WTC11 (cell line): ENCODE measurements at regions not wholly inside any gene's neighbourhood (a gene's known extent, or its start where the extent isn't known, plus 50 kb on each side); places are given as distances from the start of the nearest gene placed in this dataset.

Experiments
- ATAC-seq: fragments of 200-7000 bp; cut with Tn5 transposase; 2 replicates; pipeline ENCODE4 v1.10.0; 2021; ENCODE audit warnings: mild to moderate bottlenecking, moderate library complexity
- CTCF ChIA-PET: fragments of 300-600 bp; sonication (Branson Sonifier 250); formaldehyde crosslinking; loops from one replicate; lab custom pipeline; 2021; ENCODE audit warnings: antibody characterized with exemption; lab: Charles Lee
- POLR2A ChIA-PET: fragments of 350-600 bp; sonication (Branson Sonifier 250); formaldehyde crosslinking; loops from one replicate; lab custom pipeline; 2021; ENCODE audit warnings: antibody characterized with exemption; lab: Charles Lee
- DNase-seq: peaks from one replicate; pipeline ENCODE4 v3.0.0; 2021; ENCODE audit warnings: low spot score
- H3K27ac Mint-ChIP-seq: 2 replicates; pipeline ENCODE4 v1.8.0; 2021; ENCODE audit warnings: mixed read lengths
- H3K27me3 Mint-ChIP-seq: 2 replicates; pipeline ENCODE4 v1.8.0; 2021; ENCODE audit warnings: low read depth, mild to moderate bottlenecking, moderate library complexity, mixed read lengths
- H3K36me3 Mint-ChIP-seq: 2 replicates; pipeline ENCODE4 v1.8.0; 2021; ENCODE audit warnings: mixed read lengths
- H3K4me1 Mint-ChIP-seq: 2 replicates; pipeline ENCODE4 v1.8.0; 2022; ENCODE audit warnings: mixed read lengths
- H3K4me3 Mint-ChIP-seq: 2 replicates; pipeline ENCODE4 v1.8.0; 2021; ENCODE audit warnings: mild to moderate bottlenecking, moderate library complexity, mixed read lengths
- H3K9me3 Mint-ChIP-seq: 2 replicates; pipeline ENCODE4 v1.8.0; 2021; ENCODE audit warnings: mixed read lengths
- ATF1 ChIP-seq: sonication (generic); formaldehyde crosslinking; IDR thresholded peaks from 2 replicates; pipeline ENCODE4 v1.8.1; 2023; ENCODE audit warnings: mild to moderate bottlenecking, moderate library complexity, missing genetic modification reagents
- CREB1 ChIP-seq: sonication (generic); formaldehyde crosslinking; IDR thresholded peaks from 2 replicates; pipeline ENCODE4 v1.8.0; 2023; ENCODE audit warnings: mild to moderate bottlenecking, missing genetic modification reagents
- EMX1 ChIP-seq: fragments of 250-450 bp; sonication (Bioruptor Pico); IDR thresholded peaks from 2 replicates; pipeline ENCODE4 v1.8.0; 2021; ENCODE audit warnings: mild to moderate bottlenecking
- ETV6 ChIP-seq: sonication (generic); formaldehyde crosslinking; IDR thresholded peaks from 2 replicates; pipeline ENCODE4 v1.8.1; 2022; ENCODE audit warnings: mild to moderate bottlenecking, missing genetic modification reagents
- GRHL2 ChIP-seq: fragments of 250-450 bp; sonication (Bioruptor Pico); IDR thresholded peaks from 2 replicates; pipeline ENCODE4 v1.8.0; 2022; ENCODE audit warnings: mild to moderate bottlenecking, moderate library complexity; ENCODE audit not compliant: insufficient replicate concordance, severe bottlenecking
- IRF2 ChIP-seq: sonication (generic); formaldehyde crosslinking; IDR thresholded peaks from 2 replicates; pipeline ENCODE4 v1.8.0; 2022; ENCODE audit warnings: low read depth, missing genetic modification reagents, borderline replicate concordance
- NFATC4 ChIP-seq: fragments of 250-450 bp; sonication (Bioruptor Pico); IDR thresholded peaks from 2 replicates; pipeline ENCODE4 v1.9.0; 2021; ENCODE audit warnings: mild to moderate bottlenecking
- NFE2L1 ChIP-seq: sonication (generic); formaldehyde crosslinking; IDR thresholded peaks from 2 replicates; pipeline ENCODE4 v1.8.1; 2023; ENCODE audit warnings: missing genetic modification reagents
- NR2C2 ChIP-seq: sonication (generic); formaldehyde crosslinking; IDR thresholded peaks from 2 replicates; pipeline ENCODE4 v1.8.0; 2022; ENCODE audit warnings: mild to moderate bottlenecking, missing genetic modification reagents
- NR3C1 ChIP-seq: sonication (generic); formaldehyde crosslinking; conservative IDR thresholded peaks from 2 replicates; pipeline ENCODE4 v1.8.1; 2023; ENCODE audit warnings: low read depth, mild to moderate bottlenecking, missing genetic modification reagents
- RELA ChIP-seq: sonication (generic); formaldehyde crosslinking; IDR thresholded peaks from 2 replicates; pipeline ENCODE4 v1.8.1; 2022; ENCODE audit warnings: missing genetic modification reagents, mild to moderate bottlenecking, borderline replicate concordance
- SOX15 ChIP-seq: fragments of 250-450 bp; sonication (Bioruptor Pico); IDR thresholded peaks from 2 replicates; pipeline ENCODE4 v1.9.0; 2021; ENCODE audit warnings: mild to moderate bottlenecking
- TEAD4 ChIP-seq: sonication (generic); formaldehyde crosslinking; IDR thresholded peaks from 2 replicates; pipeline ENCODE4 v1.8.0; 2022; ENCODE audit warnings: mild to moderate bottlenecking, missing genetic modification reagents
- TP53 ChIP-seq: sonication (generic); formaldehyde crosslinking; IDR thresholded peaks from 2 replicates; pipeline ENCODE4 v1.8.1; 2023; ENCODE audit warnings: mild to moderate bottlenecking, missing genetic modification reagents
- ZNF138 ChIP-seq: sonication (generic); formaldehyde crosslinking; conservative IDR thresholded peaks from 2 replicates; pipeline ENCODE4 v1.8.1; 2022; ENCODE audit warnings: mild to moderate bottlenecking, moderate library complexity, missing genetic modification reagents
- TF ChIP-seq, protein P1 (sequence below): sonication (generic); formaldehyde crosslinking; IDR thresholded peaks from 2 replicates; pipeline ENCODE4 v1.8.1; 2023; ENCODE audit warnings: mild to moderate bottlenecking, missing genetic modification reagents
- TF ChIP-seq, protein P2 (sequence below): sonication (generic); formaldehyde crosslinking; IDR thresholded peaks from 2 replicates; pipeline ENCODE4 v1.8.1; 2023; ENCODE audit warnings: mild to moderate bottlenecking, missing genetic modification reagents, moderate library complexity
- TF ChIP-seq, protein P3 (sequence below): sonication (generic); formaldehyde crosslinking; IDR thresholded peaks from 2 replicates; pipeline ENCODE4 v1.8.0; 2022; ENCODE audit warnings: mild to moderate bottlenecking, missing genetic modification reagents
- TF ChIP-seq, protein P4 (sequence below): sonication (generic); formaldehyde crosslinking; IDR thresholded peaks from 2 replicates; pipeline ENCODE4 v1.8.1; 2022; ENCODE audit warnings: mild to moderate bottlenecking, missing genetic modification reagents, moderate library complexity, borderline replicate concordance
- TF ChIP-seq, protein P5 (sequence below): sonication (generic); formaldehyde crosslinking; IDR thresholded peaks from 2 replicates; pipeline ENCODE4 v1.8.0; 2023; ENCODE audit warnings: mild to moderate bottlenecking, missing genetic modification reagents
- TF ChIP-seq, protein P6 (sequence below): sonication (generic); formaldehyde crosslinking; IDR thresholded peaks from 2 replicates; pipeline ENCODE4 v1.8.0; 2022; ENCODE audit warnings: mild to moderate bottlenecking, missing genetic modification reagents
- TF ChIP-seq, protein P7 (sequence below): sonication (generic); formaldehyde crosslinking; conservative IDR thresholded peaks from 2 replicates; pipeline ENCODE4 v1.8.1; 2023; ENCODE audit warnings: mild to moderate bottlenecking, low read depth, missing genetic modification reagents, moderate library complexity

DNA sequence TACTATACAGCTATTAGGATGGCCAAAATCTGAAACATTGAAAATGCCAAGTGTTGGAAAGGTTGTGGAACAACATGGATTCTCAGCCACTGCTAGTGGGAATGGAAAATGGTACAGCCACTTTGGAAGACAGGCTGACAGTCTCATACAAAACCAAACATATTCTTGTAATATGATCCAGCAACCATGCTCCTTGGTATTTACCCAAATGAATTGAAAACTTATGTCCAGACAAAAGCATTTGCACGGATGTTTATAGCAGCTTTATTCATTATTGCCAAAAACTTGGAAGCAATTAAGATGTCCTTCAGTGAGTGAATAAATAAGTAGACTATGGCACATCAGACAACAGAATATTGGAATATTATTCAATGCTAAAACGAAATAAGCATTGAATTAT, 105.8 kb upstream of the DCLK2 start:
- H3K4me3 Mint-ChIP-seq = no peak overlapping the region
- no peak for ATAC-seq
- no peak overlapping the region for H3K27ac Mint-ChIP-seq
- no peaks in the 10 kb centered on the region for H3K4me1 Mint-ChIP-seq
- no peaks in the 10 kb centered on the region for H3K9me3 Mint-ChIP-seq
- H3K36me3 Mint-ChIP-seq = no peaks in the 10 kb centered on the region
- CTCF ChIA-PET = no interaction called here
- POLR2A ChIA-PET = no interaction called here
- H3K27me3 Mint-ChIP-seq = no peaks in the 10 kb centered on the region
- no peak for DNase-seq
- TF ChIP-seq, protein P1, sequence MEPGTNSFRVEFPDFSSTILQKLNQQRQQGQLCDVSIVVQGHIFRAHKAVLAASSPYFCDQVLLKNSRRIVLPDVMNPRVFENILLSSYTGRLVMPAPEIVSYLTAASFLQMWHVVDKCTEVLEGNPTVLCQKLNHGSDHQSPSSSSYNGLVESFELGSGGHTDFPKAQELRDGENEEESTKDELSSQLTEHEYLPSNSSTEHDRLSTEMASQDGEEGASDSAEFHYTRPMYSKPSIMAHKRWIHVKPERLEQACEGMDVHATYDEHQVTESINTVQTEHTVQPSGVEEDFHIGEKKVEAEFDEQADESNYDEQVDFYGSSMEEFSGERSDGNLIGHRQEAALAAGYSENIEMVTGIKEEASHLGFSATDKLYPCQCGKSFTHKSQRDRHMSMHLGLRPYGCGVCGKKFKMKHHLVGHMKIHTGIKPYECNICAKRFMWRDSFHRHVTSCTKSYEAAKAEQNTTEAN (CRISPR knock-in tag) = no peak
- no peak for TF ChIP-seq NFATC4 (CRISPR knock-in tag)
- TF ChIP-seq CREB1 (CRISPR knock-in tag) = no peak
- no peak for TF ChIP-seq NR3C1 (CRISPR knock-in tag)
- TF ChIP-seq ATF1 (CRISPR knock-in tag) = no peak
- no peak for TF ChIP-seq TEAD4 (CRISPR knock-in tag)
- TF ChIP-seq, protein P2, sequence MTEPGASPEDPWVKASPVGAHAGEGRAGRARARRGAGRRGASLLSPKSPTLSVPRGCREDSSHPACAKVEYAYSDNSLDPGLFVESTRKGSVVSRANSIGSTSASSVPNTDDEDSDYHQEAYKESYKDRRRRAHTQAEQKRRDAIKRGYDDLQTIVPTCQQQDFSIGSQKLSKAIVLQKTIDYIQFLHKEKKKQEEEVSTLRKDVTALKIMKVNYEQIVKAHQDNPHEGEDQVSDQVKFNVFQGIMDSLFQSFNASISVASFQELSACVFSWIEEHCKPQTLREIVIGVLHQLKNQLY (CRISPR knock-in tag) = no peak
- no peak for TF ChIP-seq NFE2L1 (CRISPR knock-in tag)
- no peak for TF ChIP-seq IRF2 (CRISPR knock-in tag)
- TF ChIP-seq ZNF138 = no peak
- no peak for TF ChIP-seq NR2C2 (CRISPR knock-in tag)
- TF ChIP-seq, protein P3, sequence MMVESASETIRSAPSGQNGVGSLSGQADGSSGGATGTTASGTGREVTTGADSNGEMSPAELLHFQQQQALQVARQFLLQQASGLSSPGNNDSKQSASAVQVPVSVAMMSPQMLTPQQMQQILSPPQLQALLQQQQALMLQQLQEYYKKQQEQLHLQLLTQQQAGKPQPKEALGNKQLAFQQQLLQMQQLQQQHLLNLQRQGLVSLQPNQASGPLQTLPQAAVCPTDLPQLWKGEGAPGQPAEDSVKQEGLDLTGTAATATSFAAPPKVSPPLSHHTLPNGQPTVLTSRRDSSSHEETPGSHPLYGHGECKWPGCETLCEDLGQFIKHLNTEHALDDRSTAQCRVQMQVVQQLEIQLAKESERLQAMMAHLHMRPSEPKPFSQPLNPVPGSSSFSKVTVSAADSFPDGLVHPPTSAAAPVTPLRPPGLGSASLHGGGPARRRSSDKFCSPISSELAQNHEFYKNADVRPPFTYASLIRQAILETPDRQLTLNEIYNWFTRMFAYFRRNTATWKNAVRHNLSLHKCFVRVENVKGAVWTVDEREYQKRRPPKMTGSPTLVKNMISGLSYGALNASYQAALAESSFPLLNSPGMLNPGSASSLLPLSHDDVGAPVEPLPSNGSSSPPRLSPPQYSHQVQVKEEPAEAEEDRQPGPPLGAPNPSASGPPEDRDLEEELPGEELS = no peak

DNA sequence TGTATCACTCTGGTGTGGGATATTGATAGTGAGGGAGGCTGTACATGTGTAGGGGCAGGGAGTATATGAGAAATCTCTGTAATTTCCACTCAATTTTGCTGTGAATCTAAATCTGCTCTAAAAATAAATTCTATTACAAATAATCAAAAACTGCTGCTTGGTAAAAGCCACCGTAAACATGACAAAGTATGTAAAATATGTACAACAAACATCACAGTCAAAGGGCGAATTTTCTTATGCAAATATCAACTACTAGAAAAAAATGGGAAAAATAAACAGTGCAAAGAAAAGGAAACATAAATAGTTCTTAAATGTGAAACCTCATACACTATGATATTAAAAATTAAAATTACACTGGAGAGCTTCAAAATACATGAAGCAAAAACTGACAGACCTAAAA, 105.1 kb upstream of the DCLK2 start:
- DNase-seq = no peak
- H3K4me3 Mint-ChIP-seq = no peak overlapping the region
- no peaks in the 10 kb centered on the region for H3K36me3 Mint-ChIP-seq
- TF ChIP-seq, protein P4, sequence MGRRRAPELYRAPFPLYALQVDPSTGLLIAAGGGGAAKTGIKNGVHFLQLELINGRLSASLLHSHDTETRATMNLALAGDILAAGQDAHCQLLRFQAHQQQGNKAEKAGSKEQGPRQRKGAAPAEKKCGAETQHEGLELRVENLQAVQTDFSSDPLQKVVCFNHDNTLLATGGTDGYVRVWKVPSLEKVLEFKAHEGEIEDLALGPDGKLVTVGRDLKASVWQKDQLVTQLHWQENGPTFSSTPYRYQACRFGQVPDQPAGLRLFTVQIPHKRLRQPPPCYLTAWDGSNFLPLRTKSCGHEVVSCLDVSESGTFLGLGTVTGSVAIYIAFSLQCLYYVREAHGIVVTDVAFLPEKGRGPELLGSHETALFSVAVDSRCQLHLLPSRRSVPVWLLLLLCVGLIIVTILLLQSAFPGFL (CRISPR knock-in tag) = no peak
- TF ChIP-seq, all 79 proteins: peak for 0
- Mint-ChIP-seq H3K9me3 (no peaks in the 10 kb centered on the region), H3K27ac (no peak overlapping the region), H3K4me1 (no peaks in the 10 kb centered on the region), H3K27me3 (no peaks in the 10 kb centered on the region)
- ChIA-PET POLR2A (no interaction called here), CTCF (no interaction called here)
- ATAC-seq = no peak

DNA sequence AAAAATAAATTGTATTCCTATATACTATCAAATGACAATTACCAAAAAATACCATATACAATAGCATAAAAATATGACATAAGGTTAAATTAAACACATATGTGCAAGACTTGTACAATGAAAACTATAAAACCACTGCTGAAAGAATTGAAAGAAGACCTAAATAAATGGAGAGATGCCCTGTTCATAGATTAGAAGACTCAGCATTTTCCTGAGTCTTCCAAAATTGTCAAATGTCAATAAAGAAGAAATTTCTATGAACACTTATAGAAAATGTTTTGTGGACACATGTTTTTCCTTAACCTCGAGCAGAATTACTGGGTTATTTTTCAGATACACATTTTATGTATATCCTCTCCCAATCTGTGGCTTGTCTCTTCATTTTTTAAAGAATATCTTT, 103.1 kb upstream of the DCLK2 start:
- no peak for TF ChIP-seq GRHL2
- no peak for TF ChIP-seq TP53 (CRISPR knock-in tag)
- TF ChIP-seq, protein P5, sequence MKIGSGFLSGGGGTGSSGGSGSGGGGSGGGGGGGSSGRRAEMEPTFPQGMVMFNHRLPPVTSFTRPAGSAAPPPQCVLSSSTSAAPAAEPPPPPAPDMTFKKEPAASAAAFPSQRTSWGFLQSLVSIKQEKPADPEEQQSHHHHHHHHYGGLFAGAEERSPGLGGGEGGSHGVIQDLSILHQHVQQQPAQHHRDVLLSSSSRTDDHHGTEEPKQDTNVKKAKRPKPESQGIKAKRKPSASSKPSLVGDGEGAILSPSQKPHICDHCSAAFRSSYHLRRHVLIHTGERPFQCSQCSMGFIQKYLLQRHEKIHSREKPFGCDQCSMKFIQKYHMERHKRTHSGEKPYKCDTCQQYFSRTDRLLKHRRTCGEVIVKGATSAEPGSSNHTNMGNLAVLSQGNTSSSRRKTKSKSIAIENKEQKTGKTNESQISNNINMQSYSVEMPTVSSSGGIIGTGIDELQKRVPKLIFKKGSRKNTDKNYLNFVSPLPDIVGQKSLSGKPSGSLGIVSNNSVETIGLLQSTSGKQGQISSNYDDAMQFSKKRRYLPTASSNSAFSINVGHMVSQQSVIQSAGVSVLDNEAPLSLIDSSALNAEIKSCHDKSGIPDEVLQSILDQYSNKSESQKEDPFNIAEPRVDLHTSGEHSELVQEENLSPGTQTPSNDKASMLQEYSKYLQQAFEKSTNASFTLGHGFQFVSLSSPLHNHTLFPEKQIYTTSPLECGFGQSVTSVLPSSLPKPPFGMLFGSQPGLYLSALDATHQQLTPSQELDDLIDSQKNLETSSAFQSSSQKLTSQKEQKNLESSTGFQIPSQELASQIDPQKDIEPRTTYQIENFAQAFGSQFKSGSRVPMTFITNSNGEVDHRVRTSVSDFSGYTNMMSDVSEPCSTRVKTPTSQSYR (CRISPR knock-in tag) = no peak
- no peak for TF ChIP-seq RELA (CRISPR knock-in tag)
- TF ChIP-seq, protein P6, sequence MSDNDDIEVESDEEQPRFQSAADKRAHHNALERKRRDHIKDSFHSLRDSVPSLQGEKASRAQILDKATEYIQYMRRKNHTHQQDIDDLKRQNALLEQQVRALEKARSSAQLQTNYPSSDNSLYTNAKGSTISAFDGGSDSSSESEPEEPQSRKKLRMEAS = no peak
- TF ChIP-seq, protein P1 (CRISPR knock-in tag) = no peak
- TF ChIP-seq EMX1 = no peak
- TF ChIP-seq, protein P7, sequence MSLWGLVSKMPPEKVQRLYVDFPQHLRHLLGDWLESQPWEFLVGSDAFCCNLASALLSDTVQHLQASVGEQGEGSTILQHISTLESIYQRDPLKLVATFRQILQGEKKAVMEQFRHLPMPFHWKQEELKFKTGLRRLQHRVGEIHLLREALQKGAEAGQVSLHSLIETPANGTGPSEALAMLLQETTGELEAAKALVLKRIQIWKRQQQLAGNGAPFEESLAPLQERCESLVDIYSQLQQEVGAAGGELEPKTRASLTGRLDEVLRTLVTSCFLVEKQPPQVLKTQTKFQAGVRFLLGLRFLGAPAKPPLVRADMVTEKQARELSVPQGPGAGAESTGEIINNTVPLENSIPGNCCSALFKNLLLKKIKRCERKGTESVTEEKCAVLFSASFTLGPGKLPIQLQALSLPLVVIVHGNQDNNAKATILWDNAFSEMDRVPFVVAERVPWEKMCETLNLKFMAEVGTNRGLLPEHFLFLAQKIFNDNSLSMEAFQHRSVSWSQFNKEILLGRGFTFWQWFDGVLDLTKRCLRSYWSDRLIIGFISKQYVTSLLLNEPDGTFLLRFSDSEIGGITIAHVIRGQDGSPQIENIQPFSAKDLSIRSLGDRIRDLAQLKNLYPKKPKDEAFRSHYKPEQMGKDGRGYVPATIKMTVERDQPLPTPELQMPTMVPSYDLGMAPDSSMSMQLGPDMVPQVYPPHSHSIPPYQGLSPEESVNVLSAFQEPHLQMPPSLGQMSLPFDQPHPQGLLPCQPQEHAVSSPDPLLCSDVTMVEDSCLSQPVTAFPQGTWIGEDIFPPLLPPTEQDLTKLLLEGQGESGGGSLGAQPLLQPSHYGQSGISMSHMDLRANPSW (CRISPR knock-in tag) = no peak
- no peak for TF ChIP-seq SOX15 (CRISPR knock-in tag)
- no peak for TF ChIP-seq ETV6 (CRISPR knock-in tag)
- TF ChIP-seq, all 79 proteins: peak for 0
- H3K27ac Mint-ChIP-seq = no peak overlapping the region
- DNase-seq = no peak
- H3K9me3 Mint-ChIP-seq = no peaks in the 10 kb centered on the region
- H3K36me3 Mint-ChIP-seq = no peaks in the 10 kb centered on the region
- no peak for ATAC-seq
- POLR2A ChIA-PET = no interaction called here
- H3K4me1 Mint-ChIP-seq = no peaks in the 10 kb centered on the region
- H3K4me3 Mint-ChIP-seq = no peak overlapping the region
- CTCF ChIA-PET = no interaction called here
- no peaks in the 10 kb centered on the region for H3K27me3 Mint-ChIP-seq
